Stimulated activated naive CD8-positive, alpha-beta T cell treated with anti-CD3 and anti-CD28 coated beads, Interleukin-15, Interleukin-2, amounts not matched to agents 100 ng/mL and 50 ng/mL, for 24 hours (primary cell): ENCODE measurements at regions not wholly inside any gene's neighbourhood (a gene's known extent, or its start where the extent isn't known, plus 50 kb on each side); places are given as distances from the start of the nearest gene placed in this dataset.

Experiments
- H3K27ac Mint-ChIP-seq: one replicate; pipeline ENCODE4 v1.8.0; 2021; ENCODE audit warnings: mild to moderate bottlenecking, mixed read lengths
- H3K27me3 Mint-ChIP-seq: one replicate; pipeline ENCODE4 v1.8.0; 2021; ENCODE audit warnings: mixed read lengths
- H3K36me3 Mint-ChIP-seq: one replicate; pipeline ENCODE4 v1.8.0; 2021; ENCODE audit warnings: low read depth, mixed read lengths
- H3K4me1 Mint-ChIP-seq: one replicate; pipeline ENCODE4 v1.8.0; 2021; ENCODE audit warnings: low read depth, mixed read lengths
- H3K4me3 Mint-ChIP-seq: one replicate; pipeline ENCODE4 v1.8.0; 2021; ENCODE audit warnings: mild to moderate bottlenecking, mixed read lengths
- H3K9me3 Mint-ChIP-seq: one replicate; pipeline ENCODE4 v1.8.0; 2021; ENCODE audit warnings: mixed read lengths

DNA sequence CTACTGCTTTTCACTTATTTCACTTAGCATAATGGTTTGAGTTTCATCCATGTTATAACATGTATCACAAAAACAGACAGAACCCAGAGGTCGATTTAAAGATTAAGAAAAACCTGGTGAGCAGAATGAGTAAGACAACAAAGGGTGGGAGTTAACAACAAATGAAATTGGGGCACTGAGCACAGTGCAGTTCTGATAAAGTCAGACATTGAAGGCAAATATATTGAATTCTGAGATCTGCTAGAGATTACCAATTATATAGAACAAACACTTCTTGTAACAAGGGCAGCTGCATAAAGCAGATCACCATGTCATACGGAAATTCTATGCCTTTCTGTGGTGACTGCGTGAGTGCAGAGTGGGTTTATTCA lies 517.3 kb upstream of the RORB start:
- no peak overlapping the region for H3K27ac Mint-ChIP-seq
- no peaks in the 10 kb centered on the region for H3K27me3 Mint-ChIP-seq
- H3K36me3 Mint-ChIP-seq = no peaks in the 10 kb centered on the region

GRCh38 chr9:73980754-73981153 lies 516.4 kb upstream of the RORB start:
- H3K9me3 Mint-ChIP-seq = no peaks in the 10 kb centered on the region
- H3K27me3 Mint-ChIP-seq = no peaks in the 10 kb centered on the region
- no peaks in the 10 kb centered on the region for H3K36me3 Mint-ChIP-seq
- H3K27ac Mint-ChIP-seq = no peak overlapping the region
- no peak overlapping the region for H3K4me3 Mint-ChIP-seq
- no peaks in the 10 kb centered on the region for H3K4me1 Mint-ChIP-seq

More for the DNA sequence above, 517.3 kb upstream of the RORB start:
- Mint-ChIP-seq H3K4me1 (no peaks in the 10 kb centered on the region), H3K4me3 (no peak overlapping the region), H3K9me3 (no peaks in the 10 kb centered on the region)

DNA sequence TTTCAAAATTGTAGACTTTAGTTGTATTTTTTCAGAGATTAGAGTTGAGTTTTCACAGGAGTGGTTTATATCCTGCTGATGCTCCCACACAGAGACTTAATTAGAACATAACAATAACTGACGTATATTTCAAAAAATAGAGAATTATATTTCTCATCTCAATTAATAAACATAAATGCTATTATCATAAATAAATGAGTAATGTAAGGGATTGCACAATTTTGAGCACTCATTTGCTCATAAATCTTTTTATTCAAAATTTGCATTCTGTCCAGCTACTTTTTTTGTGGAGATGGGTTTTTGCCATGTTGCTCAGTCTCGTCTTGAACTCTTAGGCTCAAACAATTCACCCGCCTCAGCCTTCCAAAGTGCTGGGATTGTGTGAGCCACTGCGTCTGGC lies 515.7 kb upstream of the RORB start:
- Mint-ChIP-seq H3K9me3 (no peaks in the 10 kb centered on the region), H3K27ac (no peak overlapping the region), H3K4me3 (no peak overlapping the region), H3K4me1 (no peaks in the 10 kb centered on the region), H3K36me3 (no peaks in the 10 kb centered on the region), H3K27me3 (no peaks in the 10 kb centered on the region)

DNA sequence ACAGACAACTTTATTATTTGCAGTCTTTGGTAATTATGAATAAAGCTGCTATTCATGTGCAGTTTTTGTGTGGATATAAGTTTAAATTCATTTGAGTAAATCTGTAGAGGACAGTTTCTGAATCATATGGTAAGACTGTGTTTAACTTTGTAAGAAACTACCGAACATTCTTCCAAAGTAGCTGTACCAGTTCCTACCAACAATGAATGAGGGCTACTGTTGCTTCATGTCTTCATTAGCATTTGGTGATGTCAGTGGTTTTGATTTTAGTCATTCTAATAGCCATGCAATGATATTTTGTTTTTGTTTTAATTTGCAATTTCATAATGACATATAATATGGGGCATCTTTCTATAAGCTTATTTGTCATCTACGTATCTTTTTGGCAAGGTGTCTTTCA lies 501.3 kb upstream of the RORB start:
- no peaks in the 10 kb centered on the region for H3K4me1 Mint-ChIP-seq
- H3K9me3 Mint-ChIP-seq = peaks cover 11% of the 10 kb centered on the region
- H3K27ac Mint-ChIP-seq = no peak overlapping the region
- H3K4me3 Mint-ChIP-seq = no peak overlapping the region
- H3K27me3 Mint-ChIP-seq = no peaks in the 10 kb centered on the region
- no peaks in the 10 kb centered on the region for H3K36me3 Mint-ChIP-seq

DNA sequence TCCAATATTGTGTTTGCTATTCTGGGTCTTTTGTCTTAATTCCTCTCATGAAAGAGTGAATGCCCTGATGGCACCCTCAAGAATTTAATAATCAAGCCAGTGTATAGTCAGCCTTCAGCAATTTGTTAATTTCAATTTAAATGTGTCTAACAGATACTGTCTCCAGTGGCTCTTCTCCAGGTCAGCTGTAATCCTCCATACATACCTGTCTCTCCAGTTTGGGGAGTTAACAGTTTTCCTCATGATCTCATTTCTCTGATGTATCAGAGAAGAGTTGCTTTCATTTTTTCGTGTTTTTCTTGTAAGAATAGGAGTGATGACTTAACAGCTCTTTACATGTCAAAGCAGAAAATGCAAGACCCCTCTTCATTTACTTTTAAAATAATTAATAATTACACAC lies 500.3 kb upstream of the RORB start:
- Mint-ChIP-seq H3K4me1 (no peaks in the 10 kb centered on the region), H3K36me3 (no peaks in the 10 kb centered on the region), H3K9me3 (peaks cover 11% of the 10 kb centered on the region), H3K4me3 (no peak overlapping the region), H3K27me3 (no peaks in the 10 kb centered on the region), H3K27ac (no peak overlapping the region)

- Mint-ChIP-seq H3K4me1 (no peaks in the 10 kb centered on the region), H3K27ac (no peak overlapping the region), H3K4me3 (no peak overlapping the region), H3K36me3 (no peaks in the 10 kb centered on the region), H3K27me3 (no peaks in the 10 kb centered on the region), H3K9me3 (peaks cover 8% of the 10 kb centered on the region)
Observed at GRCh38 chr9:74001382-74001781, 495.8 kb upstream of the RORB start.

- Mint-ChIP-seq H3K36me3 (no peaks in the 10 kb centered on the region), H3K9me3 (peaks cover 9% of the 10 kb centered on the region), H3K4me1 (no peaks in the 10 kb centered on the region), H3K4me3 (no peak overlapping the region), H3K27me3 (no peaks in the 10 kb centered on the region), H3K27ac (no peak overlapping the region)
Observed at GRCh38 chr9:74006935-74007334, 490.2 kb upstream of the RORB start.

DNA sequence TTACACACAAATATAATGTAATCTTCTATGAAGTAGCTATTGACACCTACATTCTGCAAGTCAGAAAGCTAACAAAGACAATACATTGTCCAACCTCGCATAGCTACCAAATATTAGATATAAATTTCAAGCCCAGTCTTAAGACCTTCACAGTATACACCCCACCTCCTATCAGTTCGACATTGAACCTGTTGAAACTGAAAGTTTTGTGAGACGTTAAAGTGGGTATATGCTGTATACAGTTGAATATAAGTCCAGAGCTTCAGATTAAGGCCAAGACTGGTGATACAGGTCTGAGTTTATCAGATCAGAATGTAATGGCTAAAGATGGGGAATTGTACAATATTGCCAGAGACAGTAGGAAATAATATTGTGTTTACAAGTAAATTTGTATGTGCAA lies 489.3 kb upstream of the RORB start:
- H3K27ac Mint-ChIP-seq = no peak overlapping the region
- no peaks in the 10 kb centered on the region for H3K27me3 Mint-ChIP-seq
- no peaks in the 10 kb centered on the region for H3K4me1 Mint-ChIP-seq
- H3K9me3 Mint-ChIP-seq = peaks cover 9% of the 10 kb centered on the region
- H3K36me3 Mint-ChIP-seq = no peaks in the 10 kb centered on the region
- no peak overlapping the region for H3K4me3 Mint-ChIP-seq

DNA sequence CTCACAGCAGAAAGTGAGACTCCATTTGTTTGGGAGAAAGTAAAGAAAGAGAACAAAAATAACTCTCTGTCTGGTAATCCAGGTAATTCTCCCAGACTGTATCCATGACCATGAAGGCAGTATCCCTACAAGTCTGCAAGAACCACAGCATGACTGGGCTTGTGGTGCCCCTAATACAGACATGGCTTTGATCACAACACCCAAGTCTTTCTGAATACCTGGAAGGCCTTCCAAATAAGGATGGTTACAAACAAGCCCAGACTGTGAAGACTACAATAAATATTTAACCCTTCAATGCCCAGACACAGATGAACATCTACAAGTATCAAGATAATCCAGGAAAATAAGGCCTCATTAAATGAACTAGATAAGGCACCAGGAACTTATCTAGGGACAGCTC lies 481.1 kb upstream of the RORB start:
- no peaks in the 10 kb centered on the region for H3K4me1 Mint-ChIP-seq
- H3K9me3 Mint-ChIP-seq = peaks cover 13% of the 10 kb centered on the region
- no peaks in the 10 kb centered on the region for H3K27me3 Mint-ChIP-seq
- no peak overlapping the region for H3K4me3 Mint-ChIP-seq
- no peaks in the 10 kb centered on the region for H3K36me3 Mint-ChIP-seq
- H3K27ac Mint-ChIP-seq = no peak overlapping the region

DNA sequence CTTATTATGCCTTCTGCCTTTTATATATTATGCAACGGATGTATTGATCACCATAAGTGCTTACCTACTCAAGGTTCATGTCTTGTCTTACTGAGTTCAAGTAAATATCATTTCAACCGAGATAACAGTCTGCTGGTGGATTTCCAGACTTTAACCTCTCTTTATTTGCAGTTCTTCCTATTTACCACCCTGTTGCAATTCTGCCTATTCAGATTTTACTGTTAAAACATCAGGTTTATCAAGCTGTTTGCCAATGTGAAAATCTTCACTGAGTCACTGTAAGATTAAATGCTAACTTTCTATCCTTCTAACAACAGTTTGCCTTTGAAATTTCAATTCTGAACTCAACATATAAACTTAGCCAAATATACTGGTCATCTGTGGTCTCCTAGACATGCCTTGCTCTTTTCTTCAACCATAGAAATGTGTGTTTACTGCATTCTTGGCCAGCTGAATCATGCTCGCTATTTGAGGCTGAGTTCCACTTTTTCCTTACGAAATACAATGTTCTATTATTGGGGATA lies 471.7 kb upstream of the RORB start:
- H3K4me3 Mint-ChIP-seq = no peak overlapping the region
- no peak overlapping the region for H3K27ac Mint-ChIP-seq
- no peaks in the 10 kb centered on the region for H3K4me1 Mint-ChIP-seq
- H3K36me3 Mint-ChIP-seq = no peaks in the 10 kb centered on the region
- H3K9me3 Mint-ChIP-seq = peaks cover 11% of the 10 kb centered on the region
- no peaks in the 10 kb centered on the region for H3K27me3 Mint-ChIP-seq

- Mint-ChIP-seq H3K4me3 (no peak overlapping the region), H3K27ac (no peak overlapping the region), H3K36me3 (no peaks in the 10 kb centered on the region), H3K4me1 (no peaks in the 10 kb centered on the region), H3K9me3 (peaks cover 4% of the 10 kb centered on the region), H3K27me3 (no peaks in the 10 kb centered on the region)
Observed at GRCh38 chr9:74032421-74032820, 464.7 kb upstream of the RORB start.

DNA sequence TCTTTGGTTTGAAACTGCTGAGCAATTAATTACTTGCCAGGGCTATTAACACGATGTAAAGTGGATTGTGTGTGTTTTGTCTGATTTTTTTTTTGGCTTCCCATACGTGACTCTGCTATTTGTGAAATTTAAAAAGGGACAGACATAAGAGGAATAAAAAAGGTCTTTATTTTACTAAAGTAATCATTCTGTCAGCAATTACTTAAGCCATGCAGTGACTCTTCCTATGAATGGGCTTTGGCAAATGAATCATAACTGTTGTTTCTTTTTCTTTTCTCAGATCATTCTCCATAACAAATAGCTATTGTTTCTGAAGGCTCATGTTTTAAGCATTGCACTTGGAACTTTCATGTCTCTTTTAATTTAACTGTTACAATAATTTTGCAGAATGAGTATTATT lies 461.3 kb upstream of the RORB start:
- no peak overlapping the region for H3K4me3 Mint-ChIP-seq

GRCh38 chr9:74036549-74037231 lies 460.4 kb upstream of the RORB start:
- no peaks in the 10 kb centered on the region for H3K36me3 Mint-ChIP-seq
- H3K4me3 Mint-ChIP-seq = no peak overlapping the region
- no peaks in the 10 kb centered on the region for H3K4me1 Mint-ChIP-seq
- H3K9me3 Mint-ChIP-seq = peaks cover 4% of the 10 kb centered on the region
- no peak overlapping the region for H3K27ac Mint-ChIP-seq
- no peaks in the 10 kb centered on the region for H3K27me3 Mint-ChIP-seq

More for the DNA sequence above, 461.3 kb upstream of the RORB start:
- H3K36me3 Mint-ChIP-seq = no peaks in the 10 kb centered on the region
- no peaks in the 10 kb centered on the region for H3K27me3 Mint-ChIP-seq
- peaks cover 4% of the 10 kb centered on the region for H3K9me3 Mint-ChIP-seq
- H3K4me1 Mint-ChIP-seq = no peaks in the 10 kb centered on the region
- no peak overlapping the region for H3K27ac Mint-ChIP-seq

GRCh38 chr9:74037274-74037673 lies 459.9 kb upstream of the RORB start:
- Mint-ChIP-seq H3K36me3 (no peaks in the 10 kb centered on the region), H3K4me3 (no peak overlapping the region), H3K9me3 (peaks cover 4% of the 10 kb centered on the region), H3K27ac (no peak overlapping the region), H3K27me3 (no peaks in the 10 kb centered on the region), H3K4me1 (no peaks in the 10 kb centered on the region)

- no peaks in the 10 kb centered on the region for H3K4me1 Mint-ChIP-seq
- H3K36me3 Mint-ChIP-seq = no peaks in the 10 kb centered on the region
- no peaks in the 10 kb centered on the region for H3K9me3 Mint-ChIP-seq
- H3K27ac Mint-ChIP-seq = no peak overlapping the region
- H3K4me3 Mint-ChIP-seq = no peak overlapping the region
- no peaks in the 10 kb centered on the region for H3K27me3 Mint-ChIP-seq
Observed at GRCh38 chr9:74041588-74041987, 455.5 kb upstream of the RORB start.

GRCh38 chr9:74044844-74045243 lies 452.3 kb upstream of the RORB start:
- H3K4me3 Mint-ChIP-seq = no peak overlapping the region
- no peaks in the 10 kb centered on the region for H3K27me3 Mint-ChIP-seq
- no peaks in the 10 kb centered on the region for H3K4me1 Mint-ChIP-seq
- H3K36me3 Mint-ChIP-seq = no peaks in the 10 kb centered on the region
- H3K27ac Mint-ChIP-seq = no peak overlapping the region
- peaks cover 3% of the 10 kb centered on the region for H3K9me3 Mint-ChIP-seq
